VCaP (cell line): ENCODE measurements at regions not wholly inside any gene's neighbourhood (a gene's known extent, or its start where the extent isn't known, plus 50 kb on each side); places are given as distances from the start of the nearest gene placed in this dataset.

Experiments
- H3K27ac ChIP-seq: fragments of 450-650 bp; 2 replicates; pipeline ENCODE4 v1.5.1; 2017
- TF ChIP-seq, protein P1 (sequence below): fragments of 450-650 bp; conservative IDR thresholded peaks from 2 replicates; pipeline ENCODE4 v1.5.1; 2017; ENCODE audit warnings: mild to moderate bottlenecking, moderate library complexity

DNA sequence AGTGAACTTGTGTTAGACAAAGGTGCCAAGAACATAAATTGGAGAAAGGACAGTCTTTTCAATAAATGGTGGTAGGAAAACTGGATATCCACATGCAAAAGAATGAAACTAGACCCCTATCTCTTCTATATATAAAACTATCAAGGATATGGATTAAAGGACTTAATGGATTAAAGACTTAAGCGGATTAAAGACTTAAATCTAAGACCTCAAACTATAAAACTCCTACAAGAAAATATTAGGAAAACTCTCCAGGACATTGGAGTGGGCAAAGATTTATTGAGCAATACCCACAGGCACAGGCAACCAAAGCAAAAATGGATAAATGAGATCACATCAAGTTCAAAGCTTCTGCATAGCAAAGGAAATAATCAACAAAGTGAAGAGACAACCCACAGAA lies 242.9 kb upstream of the MEOX2 start:
- no peak overlapping the region for H3K27ac ChIP-seq
- TF ChIP-seq, protein P1, sequence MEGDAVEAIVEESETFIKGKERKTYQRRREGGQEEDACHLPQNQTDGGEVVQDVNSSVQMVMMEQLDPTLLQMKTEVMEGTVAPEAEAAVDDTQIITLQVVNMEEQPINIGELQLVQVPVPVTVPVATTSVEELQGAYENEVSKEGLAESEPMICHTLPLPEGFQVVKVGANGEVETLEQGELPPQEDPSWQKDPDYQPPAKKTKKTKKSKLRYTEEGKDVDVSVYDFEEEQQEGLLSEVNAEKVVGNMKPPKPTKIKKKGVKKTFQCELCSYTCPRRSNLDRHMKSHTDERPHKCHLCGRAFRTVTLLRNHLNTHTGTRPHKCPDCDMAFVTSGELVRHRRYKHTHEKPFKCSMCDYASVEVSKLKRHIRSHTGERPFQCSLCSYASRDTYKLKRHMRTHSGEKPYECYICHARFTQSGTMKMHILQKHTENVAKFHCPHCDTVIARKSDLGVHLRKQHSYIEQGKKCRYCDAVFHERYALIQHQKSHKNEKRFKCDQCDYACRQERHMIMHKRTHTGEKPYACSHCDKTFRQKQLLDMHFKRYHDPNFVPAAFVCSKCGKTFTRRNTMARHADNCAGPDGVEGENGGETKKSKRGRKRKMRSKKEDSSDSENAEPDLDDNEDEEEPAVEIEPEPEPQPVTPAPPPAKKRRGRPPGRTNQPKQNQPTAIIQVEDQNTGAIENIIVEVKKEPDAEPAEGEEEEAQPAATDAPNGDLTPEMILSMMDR, result no peak

DNA sequence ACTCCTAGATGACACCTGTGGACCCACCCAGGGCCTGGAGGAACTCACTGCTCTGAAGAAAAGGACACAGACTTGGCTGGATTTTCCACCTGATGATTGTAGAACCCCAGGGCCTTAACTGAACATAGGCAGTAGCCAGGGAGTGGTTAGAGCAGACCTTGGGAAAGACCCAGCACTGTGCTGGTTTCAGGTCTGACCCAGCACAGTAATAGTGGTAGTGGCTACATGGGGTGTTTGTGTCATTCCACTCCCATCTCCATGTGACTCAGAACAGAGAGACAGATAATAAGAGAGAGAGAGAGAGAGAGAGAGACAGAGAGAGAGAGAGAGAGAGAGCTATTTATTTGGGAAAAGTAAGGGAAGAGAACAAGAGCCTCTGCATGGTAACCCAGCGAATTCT lies 239.1 kb upstream of the MEOX2 start:
- TF ChIP-seq, protein P1, result no peak

DNA sequence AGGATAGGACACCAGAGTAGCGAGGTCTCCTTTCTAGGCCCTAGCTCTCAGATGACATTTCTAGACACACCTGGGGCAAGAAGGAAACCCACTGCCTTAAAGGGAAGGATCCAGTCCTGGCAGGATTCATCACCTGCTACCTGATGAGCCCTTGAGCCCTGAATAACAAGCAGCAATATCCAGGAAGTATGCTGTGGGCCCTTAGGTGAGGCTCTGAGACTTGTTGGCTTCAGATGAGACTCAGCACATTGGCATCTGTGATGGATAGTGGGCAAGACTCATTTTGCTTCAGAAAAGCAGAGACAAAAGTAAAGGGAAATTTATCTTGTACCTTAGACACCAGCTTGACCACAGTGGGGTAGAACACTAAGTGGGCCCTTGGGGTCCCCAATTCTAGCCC lies 238.4 kb upstream of the MEOX2 start:
- TF ChIP-seq, protein P1, result no peak
- H3K27ac ChIP-seq, result no peak overlapping the region

More for the DNA sequence above, 239.1 kb upstream of the MEOX2 start:
- no peak overlapping the region for H3K27ac ChIP-seq

DNA sequence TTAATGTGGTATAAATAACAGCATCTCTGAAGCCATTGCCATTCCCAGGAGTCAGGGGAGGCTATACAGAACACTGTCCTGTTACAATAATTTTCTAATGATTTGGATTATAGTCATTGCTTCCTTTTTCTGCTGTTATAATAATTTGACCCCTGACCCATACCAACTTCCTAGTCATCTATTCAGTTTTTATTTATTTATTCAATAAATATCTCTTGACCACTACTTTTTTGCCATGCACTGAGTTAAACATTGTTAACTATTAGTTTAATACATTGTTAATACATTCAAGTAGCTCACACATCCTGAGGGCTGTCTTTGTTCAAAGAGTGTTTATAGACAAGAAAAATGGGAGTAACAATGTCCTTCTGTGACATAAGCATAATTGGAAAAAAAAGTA lies 235.5 kb upstream of the MEOX2 start:
- TF ChIP-seq, protein P1, result no peak
- H3K27ac ChIP-seq, result no peak overlapping the region

DNA sequence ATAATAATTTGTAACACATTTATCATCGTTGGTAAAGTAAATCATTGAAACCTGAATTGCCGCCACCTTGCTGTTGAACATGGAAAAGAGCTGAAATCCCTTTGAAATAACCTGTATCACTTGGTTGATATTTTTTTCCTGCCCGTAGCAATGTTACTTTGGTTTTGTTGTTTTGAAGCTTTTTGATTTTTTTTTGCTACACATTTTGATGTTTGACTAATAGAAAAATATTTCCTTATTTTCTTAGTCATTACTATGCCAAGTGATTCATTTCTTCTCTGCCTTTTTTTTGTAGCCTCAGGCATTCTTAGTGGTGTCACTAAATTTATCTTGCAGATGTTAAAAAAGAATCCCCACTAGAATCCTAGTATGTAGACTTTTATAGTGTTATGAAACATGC lies 235.1 kb upstream of the MEOX2 start:
- no peak overlapping the region for H3K27ac ChIP-seq
- TF ChIP-seq, protein P1, result no peak; the same call in 1 of the 2 replicates

DNA sequence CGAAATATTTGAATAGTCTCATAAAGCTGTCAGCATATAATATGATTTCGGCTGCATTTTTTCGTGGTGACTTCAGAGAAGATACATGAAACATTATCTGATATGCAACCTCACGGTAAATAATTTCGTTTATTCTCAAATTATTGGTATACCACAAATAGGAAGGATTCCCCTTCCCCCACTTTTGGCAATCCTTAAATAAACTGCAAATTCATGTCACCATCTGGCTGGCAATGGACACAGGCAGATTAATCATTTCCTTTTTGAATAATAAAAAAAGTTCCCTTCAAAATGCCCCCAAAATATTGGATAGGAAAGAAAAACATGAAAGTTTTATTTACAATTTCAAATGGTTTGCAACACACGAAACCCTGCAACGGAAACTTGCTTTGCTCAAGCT lies 234.5 kb upstream of the MEOX2 start:
- H3K27ac ChIP-seq, result no peak overlapping the region
- TF ChIP-seq, protein P1, result no peak

DNA sequence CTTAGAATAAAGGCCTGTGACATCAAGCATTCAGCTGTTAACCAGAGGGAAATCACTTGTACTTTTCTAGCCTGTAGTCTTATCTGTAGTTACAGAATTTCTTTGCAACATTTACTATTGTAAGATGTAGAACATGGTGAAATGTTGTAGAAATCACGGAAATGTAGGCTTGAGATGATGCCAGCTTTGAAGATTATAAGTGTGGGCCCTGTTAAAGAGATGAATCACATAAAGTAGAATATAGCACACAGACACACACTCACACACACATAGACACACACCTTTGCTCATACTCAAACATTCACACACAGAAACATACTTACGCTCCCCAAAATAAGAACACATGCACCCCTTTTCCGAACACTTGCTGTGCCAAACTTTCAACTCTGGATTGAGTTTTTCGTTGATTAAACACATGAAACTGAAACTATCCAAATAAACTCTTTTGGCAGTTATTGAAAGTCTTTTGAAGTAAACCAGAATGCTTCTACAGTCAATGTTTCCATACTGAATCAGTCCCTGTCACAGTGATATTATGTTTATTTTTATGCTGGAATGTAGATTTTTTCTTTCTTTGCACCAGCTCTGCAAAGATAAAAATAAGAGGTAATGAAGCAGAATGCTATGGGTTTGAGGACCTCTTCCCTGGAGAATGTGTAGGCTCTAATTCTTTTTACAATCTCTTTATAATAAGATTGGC lies 230.3 kb upstream of the MEOX2 start:
- TF ChIP-seq, protein P1, result no peak
- no peak overlapping the region for H3K27ac ChIP-seq
